ENCODE measurements at regions not wholly inside any gene's neighbourhood (a gene's known extent, or its start where the extent isn't known, plus 50 kb on each side); places are given as distances from the start of the nearest gene placed in this dataset.

- no peak for DNase-seq
- no peak overlapping the region for H3K27ac Mint-ChIP-seq (ENCODE audit: unreplicated experiment)
- H3K9me3 Mint-ChIP-seq (ENCODE audit: low read depth, unreplicated experiment): peaks cover 4% of the 10 kb centered on the region
- no TSS peak for BruUV-seq (replicated peaks)
- no peak for TF ChIP-seq CTCF (IDR thresholded peaks at IDR 0.05; ENCODE audit: unreplicated experiment)
- no peak overlapping the region for H3K4me3 Mint-ChIP-seq (ENCODE audit: low read depth, unreplicated experiment)
- no peaks in the 10 kb centered on the region for H3K27me3 Mint-ChIP-seq (ENCODE audit: unreplicated experiment)
- intact Hi-C loops (cut with micrococcal nuclease; ENCODE audit: unreplicated experiment): no loop called here
- CTCF ChIA-PET: no interaction called here
- H3K36me3 Mint-ChIP-seq (ENCODE audit: insufficient read depth, unreplicated experiment): no peaks in the 10 kb centered on the region
- peaks cover 7% of the 10 kb centered on the region for H3K4me1 Mint-ChIP-seq (ENCODE audit: low read depth, unreplicated experiment)
Measured at GRCh38 chr14:34201909-34202637, 251.2 kb upstream of the EGLN3 start.

- Mint-ChIP-seq H3K4me1 (ENCODE audit: low read depth, unreplicated experiment) (peaks cover 4% of the 10 kb centered on the region), H3K27me3 (ENCODE audit: unreplicated experiment) (no peaks in the 10 kb centered on the region), H3K9me3 (ENCODE audit: low read depth, unreplicated experiment) (peaks cover 3% of the 10 kb centered on the region), H3K4me3 (ENCODE audit: low read depth, unreplicated experiment) (no peak overlapping the region), H3K27ac (ENCODE audit: unreplicated experiment) (no peak overlapping the region), H3K36me3 (ENCODE audit: insufficient read depth, unreplicated experiment) (no peaks in the 10 kb centered on the region)
- CTCF ChIA-PET: no interaction called here
- no TSS peak for BruUV-seq (replicated peaks)
- no peak for TF ChIP-seq CTCF (IDR thresholded peaks at IDR 0.05; ENCODE audit: unreplicated experiment)
- intact Hi-C loops (cut with micrococcal nuclease; ENCODE audit: unreplicated experiment): no loop called here
- DNase-seq: no peak
Measured at GRCh38 chr14:34199585-34199984, 248.7 kb upstream of the EGLN3 start.

- Mint-ChIP-seq H3K9me3 (ENCODE audit: low read depth, unreplicated experiment) (peaks cover 3% of the 10 kb centered on the region), H3K4me1 (ENCODE audit: low read depth, unreplicated experiment) (no peaks in the 10 kb centered on the region), H3K27ac (ENCODE audit: unreplicated experiment) (no peak overlapping the region), H3K27me3 (ENCODE audit: unreplicated experiment) (no peaks in the 10 kb centered on the region), H3K4me3 (ENCODE audit: low read depth, unreplicated experiment) (no peak overlapping the region), H3K36me3 (ENCODE audit: insufficient read depth, unreplicated experiment) (no peaks in the 10 kb centered on the region)
- BruUV-seq (replicated peaks): no TSS peak
- no peak for DNase-seq
- intact Hi-C loops (cut with micrococcal nuclease; ENCODE audit: unreplicated experiment): no loop called here
- no peak for TF ChIP-seq CTCF (IDR thresholded peaks at IDR 0.05; ENCODE audit: unreplicated experiment)
- CTCF ChIA-PET: no interaction called here
Measured at GRCh38 chr14:34198096-34198495, 247.2 kb upstream of the EGLN3 start.

GRCh38 chr14:34195964-34196363 is 245.1 kb upstream of the EGLN3 start:
- Mint-ChIP-seq H3K4me1 (ENCODE audit: low read depth, unreplicated experiment) (no peaks in the 10 kb centered on the region), H3K27me3 (ENCODE audit: unreplicated experiment) (no peaks in the 10 kb centered on the region), H3K36me3 (ENCODE audit: insufficient read depth, unreplicated experiment) (no peaks in the 10 kb centered on the region), H3K27ac (ENCODE audit: unreplicated experiment) (no peak overlapping the region), H3K9me3 (ENCODE audit: low read depth, unreplicated experiment) (peaks cover 3% of the 10 kb centered on the region), H3K4me3 (ENCODE audit: low read depth, unreplicated experiment) (no peak overlapping the region)
- BruUV-seq (replicated peaks): no TSS peak
- TF ChIP-seq CTCF (IDR thresholded peaks at IDR 0.05; ENCODE audit: unreplicated experiment): no peak
- intact Hi-C loops (cut with micrococcal nuclease; ENCODE audit: unreplicated experiment): no loop called here
- CTCF ChIA-PET: no interaction called here
- no peak for DNase-seq

All from Calu3 (cell line).